Right lobe of liver (tissue), 6 donors: ENCODE measurements at regions not wholly inside any gene's neighbourhood (a gene's known extent, or its start where the extent isn't known, plus 50 kb on each side); places are given as distances from the start of the nearest gene placed in this dataset.

Experiments
- ATAC-seq, 4 donors: fragments of 200-7000 bp; cut with Tn5 transposase; one replicate each; pipeline ENCODE4 v1.9.1; 2020; ENCODE audit warnings: mild to moderate bottlenecking in 4 of 4, moderate library complexity in 4 of 4
- DNase-seq, 3 donors: peaks; one replicate each; pipeline ENCODE4 v3.0.0-alpha.2; 2020
- H3K27ac ChIP-seq, 3 donors: fragments of 200-600 bp; one replicate each; pipeline ENCODE4 v1.8.0; 2022
- H3K27me3 ChIP-seq, 2 donors: fragments of 200-600 bp; one replicate each; pipeline ENCODE4 v1.8.0; 2022
- H3K36me3 ChIP-seq, 4 donors: fragments of 200-600 bp; sonication (generic) in 1 of 4; one replicate each; pipeline versions ENCODE4 v1.5.1 to v1.8.0; 2017 to 2022; ENCODE audit warnings: control low read depth in 1 of 4
- H3K4me1 ChIP-seq, 4 donors: fragments of 200-600 bp; sonication (generic) in 1 of 4; one replicate each; pipeline versions ENCODE4 v1.5.1 to v1.8.0; 2017 to 2022; ENCODE audit warnings: control low read depth in 1 of 4
- H3K4me3 ChIP-seq, 3 donors: fragments of 200-600 bp; one replicate each; pipeline ENCODE4 v1.8.0; 2022
- H3K9me3 ChIP-seq, 4 donors: fragments of 200-600 bp; sonication (generic) in 1 of 4; one replicate each; pipeline versions ENCODE4 v1.5.1 to v1.8.0; 2017 to 2022; ENCODE audit warnings: control low read depth in 1 of 4
- POLR2A ChIP-seq: fragments of 450-650 bp; IDR thresholded peaks from one replicate; pipeline ENCODE4 v1.6.1; 2017; ENCODE audit warnings: antibody characterized with exemption, mild to moderate bottlenecking
- WGBS: methylation state at CpG from one replicate; pipeline ENCODE4 v1.1.6; 2018; ENCODE audit warnings: low coverage, low lambda C conversion rate; ENCODE audit not compliant: insufficient coverage; ENCODE audit errors: missing lambda C conversion rate; 5-methylcytosine and 5-hydroxymethylcytosine counted together
- intact Hi-C, 2 donors: fragments of 100-400 bp; cut with DNase I; formaldehyde crosslinking; loops; one replicate each; pipeline versions ENCODE4 v1.11.2 to v1.14.1; 2022
- TF ChIP-seq, protein P1 (sequence below), 4 donors: fragments of 200-600 bp in 3 of 4; fragments of 450-650 bp in 1 of 4; IDR thresholded peaks; one replicate each; pipeline versions ENCODE4 v1.5.1 to v1.8.0; 2016 to 2022; ENCODE audit warnings: antibody characterized with exemption in 4 of 4, mild to moderate bottlenecking in 2 of 4
- donor health status: DM: no; HTN: yes; CAD: no.
- donor health status: DM: no; HTN: no; CAD: no.
- donor health status: DM: no; HTN: no; CAD: no.
- donor health status: DM: no; HTN: yes; CAD: no.
- donor health status: DM: no; HTN: yes; CAD: no.

- ATAC-seq, result no peak
- whole genome bisulfite sequencing, result 74% methylated on average over 3 of the region's 3 CpGs
- intact Hi-C loops, result no loop called here
Observed at GRCh38 chr20:12715991-12716680, 292.6 kb upstream of the SPTLC3 start.

DNA sequence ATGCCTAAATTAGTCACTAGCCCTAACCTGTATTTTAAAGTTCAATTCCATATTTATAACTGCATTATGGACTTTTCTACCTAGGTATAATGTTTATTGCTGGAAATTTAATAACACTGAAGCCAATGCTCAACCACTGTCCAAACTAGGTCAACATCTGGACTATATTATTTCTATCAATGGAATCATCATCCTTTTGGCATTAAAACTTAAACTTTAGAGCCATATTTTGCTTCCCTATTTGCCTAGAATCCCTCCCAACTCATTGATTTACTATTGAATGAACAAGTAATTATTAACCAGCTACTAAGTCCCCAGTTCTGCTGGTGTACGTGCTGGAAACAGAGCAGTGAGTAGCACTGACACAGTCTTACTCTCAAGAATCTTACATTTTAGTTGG is 291.7 kb upstream of the SPTLC3 start:
- WGBS, result 17% methylated on average over 1 of the region's 1 CpG
- ATAC-seq, result peak in 1 of 4 donors; percentile 22
- no peak for TF ChIP-seq POLR2A
- TF ChIP-seq, protein P1, sequence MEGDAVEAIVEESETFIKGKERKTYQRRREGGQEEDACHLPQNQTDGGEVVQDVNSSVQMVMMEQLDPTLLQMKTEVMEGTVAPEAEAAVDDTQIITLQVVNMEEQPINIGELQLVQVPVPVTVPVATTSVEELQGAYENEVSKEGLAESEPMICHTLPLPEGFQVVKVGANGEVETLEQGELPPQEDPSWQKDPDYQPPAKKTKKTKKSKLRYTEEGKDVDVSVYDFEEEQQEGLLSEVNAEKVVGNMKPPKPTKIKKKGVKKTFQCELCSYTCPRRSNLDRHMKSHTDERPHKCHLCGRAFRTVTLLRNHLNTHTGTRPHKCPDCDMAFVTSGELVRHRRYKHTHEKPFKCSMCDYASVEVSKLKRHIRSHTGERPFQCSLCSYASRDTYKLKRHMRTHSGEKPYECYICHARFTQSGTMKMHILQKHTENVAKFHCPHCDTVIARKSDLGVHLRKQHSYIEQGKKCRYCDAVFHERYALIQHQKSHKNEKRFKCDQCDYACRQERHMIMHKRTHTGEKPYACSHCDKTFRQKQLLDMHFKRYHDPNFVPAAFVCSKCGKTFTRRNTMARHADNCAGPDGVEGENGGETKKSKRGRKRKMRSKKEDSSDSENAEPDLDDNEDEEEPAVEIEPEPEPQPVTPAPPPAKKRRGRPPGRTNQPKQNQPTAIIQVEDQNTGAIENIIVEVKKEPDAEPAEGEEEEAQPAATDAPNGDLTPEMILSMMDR (IDR thresholded peaks at IDR 0.05), result no peak

More at GRCh38 chr20:12715991-12716680, 292.6 kb upstream of the SPTLC3 start:
- Histone ChIP-seq H3K4me3 (no peak overlapping the region), H3K36me3 (no peaks in the 10 kb centered on the region), H3K4me1 (no peaks in the 10 kb centered on the region), H3K9me3 (no peaks in the 10 kb centered on the region), H3K27ac (no peak overlapping the region), H3K27me3 (no peaks in the 10 kb centered on the region)
- DNase-seq, result no peak
- TF ChIP-seq, protein P1 (IDR thresholded peaks at IDR 0.05), result no peak
- no peak for TF ChIP-seq POLR2A

GRCh38 chr20:12718619-12719018 is 290.2 kb upstream of the SPTLC3 start:
- Histone ChIP-seq H3K36me3 (no peaks in the 10 kb centered on the region), H3K27me3 (no peaks in the 10 kb centered on the region), H3K27ac (no peak overlapping the region), H3K4me3 (no peak overlapping the region), H3K4me1 (no peaks in the 10 kb centered on the region), H3K9me3 (no peaks in the 10 kb centered on the region)
- TF ChIP-seq, protein P1 (IDR thresholded peaks at IDR 0.05), result no peak
- no peak for TF ChIP-seq POLR2A
- ATAC-seq (no peak), DNase-seq (no peak)
- intact Hi-C loops, result no loop called here
- whole genome bisulfite sequencing, result 48% methylated on average over 4 of the region's 4 CpGs

More for the DNA sequence above, 291.7 kb upstream of the SPTLC3 start:
- no peaks in the 10 kb centered on the region for H3K27me3 ChIP-seq
- no peak overlapping the region for H3K27ac ChIP-seq
- no peak overlapping the region for H3K4me3 ChIP-seq
- no peaks in the 10 kb centered on the region for H3K9me3 ChIP-seq
- no peaks in the 10 kb centered on the region for H3K4me1 ChIP-seq
- no peak for DNase-seq
- H3K36me3 ChIP-seq, result no peaks in the 10 kb centered on the region
- intact Hi-C loops, result no loop called here

DNA sequence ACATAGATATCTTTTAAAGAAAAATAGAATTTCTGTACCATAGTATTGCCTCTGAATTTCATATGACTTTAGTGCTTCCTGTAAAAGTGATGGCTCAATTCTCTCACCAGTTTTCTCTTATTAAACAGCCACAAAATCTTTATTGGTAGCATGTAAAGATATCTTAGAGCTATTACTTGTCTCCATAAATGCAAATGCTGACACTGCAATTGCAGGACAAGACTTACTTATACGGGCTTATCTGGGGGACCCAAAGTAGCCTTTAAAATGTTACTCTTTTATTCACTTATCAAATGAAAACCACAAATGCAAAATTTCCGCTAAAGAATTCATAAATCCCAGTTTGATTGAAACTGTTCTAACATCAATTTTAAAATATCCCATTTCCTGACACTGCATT is 287.1 kb upstream of the SPTLC3 start:
- intact Hi-C loops, result no loop called here
- no peak overlapping the region for H3K27ac ChIP-seq
- no peak overlapping the region for H3K4me3 ChIP-seq
- H3K9me3 ChIP-seq, result no peaks in the 10 kb centered on the region
- 29% methylated on average over 2 of the region's 2 CpGs for WGBS
- DNase-seq (no peak), ATAC-seq (no peak)
- no peaks in the 10 kb centered on the region for H3K27me3 ChIP-seq
- H3K4me1 ChIP-seq, result no peaks in the 10 kb centered on the region
- TF ChIP-seq, protein P1 (IDR thresholded peaks at IDR 0.05), result no peak
- TF ChIP-seq POLR2A, result no peak
- H3K36me3 ChIP-seq, result no peaks in the 10 kb centered on the region
